ENCODE measurements at regions not wholly inside any gene's neighbourhood (a gene's known extent, or its start where the extent isn't known, plus 50 kb on each side); places are given as distances from the start of the nearest gene placed in this dataset.

DNA sequence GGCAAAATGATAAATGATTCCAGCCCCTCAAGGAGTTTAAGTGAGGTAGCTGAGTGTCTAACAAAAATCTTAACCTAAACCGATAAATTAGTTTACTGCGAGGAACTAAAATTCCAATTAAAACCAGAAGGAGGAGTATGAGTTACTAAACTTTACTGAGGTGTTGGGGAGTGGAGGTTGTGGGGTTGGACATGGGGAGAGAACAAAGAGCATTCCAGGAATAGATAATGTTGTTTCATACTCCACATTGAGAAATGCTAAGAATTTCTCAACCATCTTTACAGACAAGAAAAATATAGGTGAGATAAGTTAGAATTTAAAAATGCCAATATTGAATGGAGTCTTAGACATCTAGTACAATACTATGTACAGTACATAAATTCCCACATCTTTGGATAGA is 488.6 kb downstream of the METTL15 start:
- Histone ChIP-seq H2AFZ (ENCODE audit: low read depth, low read length) (no peak overlapping the region), H3K9me1 (replicated peaks; ENCODE audit: control insufficient read depth, extremely low read depth, insufficient read depth, low read length) (no peaks in the 10 kb centered on the region), H3K9ac (replicated peaks; ENCODE audit: extremely low read depth, insufficient read depth, low read length) (no peak overlapping the region), H3K27me3 (ENCODE audit: control insufficient read depth in 2 of 2, insufficient read depth in 2 of 2, low read length in 2 of 2) (no peaks in the 10 kb centered on the region), H4K20me1 (replicated peaks; ENCODE audit: control insufficient read depth, extremely low read depth, insufficient read depth, low read length) (no peaks in the 10 kb centered on the region), H3K27ac (ENCODE audit: insufficient read depth, low read depth, low read length) (no peak overlapping the region), H3K36me3 (ENCODE audit: control insufficient read depth in 2 of 2, extremely low read depth in 1 of 2, insufficient read depth in 2 of 2, low read length in 2 of 2) (no peaks in the 10 kb centered on the region), H3K4me2 (ENCODE audit: insufficient read depth, low read length) (no peak overlapping the region), H3K79me2 (ENCODE audit: control insufficient read depth, insufficient read depth, low read length) (no peaks in the 10 kb centered on the region), H3K4me1 (ENCODE audit: control insufficient read depth, extremely low read depth, insufficient read depth, low read length) (no peaks in the 10 kb centered on the region), H3K4me3 (replicated peaks in 1 of 3; ENCODE audit: insufficient read depth in 1 of 3, low read depth in 1 of 3, low read length in 3 of 3) (no peak overlapping the region), H3K9me3 (replicated peaks; ENCODE audit: control insufficient read depth, insufficient read depth, low read length) (no peaks in the 10 kb centered on the region)
- TF ChIP-seq FOS (IDR thresholded peaks at IDR 0.05; ENCODE audit: borderline replicate concordance, insufficient read depth, low read length) = no peak
- TF ChIP-seq POLR2AphosphoS5 (IDR thresholded peaks at IDR 0.05; ENCODE audit: insufficient read depth, low read depth, low read length) = no peak
- TF ChIP-seq, protein P1, sequence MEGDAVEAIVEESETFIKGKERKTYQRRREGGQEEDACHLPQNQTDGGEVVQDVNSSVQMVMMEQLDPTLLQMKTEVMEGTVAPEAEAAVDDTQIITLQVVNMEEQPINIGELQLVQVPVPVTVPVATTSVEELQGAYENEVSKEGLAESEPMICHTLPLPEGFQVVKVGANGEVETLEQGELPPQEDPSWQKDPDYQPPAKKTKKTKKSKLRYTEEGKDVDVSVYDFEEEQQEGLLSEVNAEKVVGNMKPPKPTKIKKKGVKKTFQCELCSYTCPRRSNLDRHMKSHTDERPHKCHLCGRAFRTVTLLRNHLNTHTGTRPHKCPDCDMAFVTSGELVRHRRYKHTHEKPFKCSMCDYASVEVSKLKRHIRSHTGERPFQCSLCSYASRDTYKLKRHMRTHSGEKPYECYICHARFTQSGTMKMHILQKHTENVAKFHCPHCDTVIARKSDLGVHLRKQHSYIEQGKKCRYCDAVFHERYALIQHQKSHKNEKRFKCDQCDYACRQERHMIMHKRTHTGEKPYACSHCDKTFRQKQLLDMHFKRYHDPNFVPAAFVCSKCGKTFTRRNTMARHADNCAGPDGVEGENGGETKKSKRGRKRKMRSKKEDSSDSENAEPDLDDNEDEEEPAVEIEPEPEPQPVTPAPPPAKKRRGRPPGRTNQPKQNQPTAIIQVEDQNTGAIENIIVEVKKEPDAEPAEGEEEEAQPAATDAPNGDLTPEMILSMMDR (IDR thresholded peaks at IDR 0.05; ENCODE audit: extremely low read depth in 1 of 2, insufficient read depth in 1 of 2, low read depth in 1 of 2, low read length in 2 of 2) = no peak
- TF ChIP-seq, protein P2, sequence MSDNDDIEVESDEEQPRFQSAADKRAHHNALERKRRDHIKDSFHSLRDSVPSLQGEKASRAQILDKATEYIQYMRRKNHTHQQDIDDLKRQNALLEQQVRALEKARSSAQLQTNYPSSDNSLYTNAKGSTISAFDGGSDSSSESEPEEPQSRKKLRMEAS (IDR thresholded peaks at IDR 0.05; ENCODE audit: insufficient read depth, insufficient read length) = no peak
- no peak for TF ChIP-seq POLR2A (IDR thresholded peaks at IDR 0.05; ENCODE audit: low read depth, low read length)
- TF ChIP-seq JUN (IDR thresholded peaks at IDR 0.05; ENCODE audit: borderline replicate concordance, insufficient read depth, insufficient read length, low read depth) = no peak
- TF ChIP-seq EZH2 (IDR thresholded peaks at IDR 0.05; ENCODE audit: borderline replicate concordance, low read depth, low read length, severe bottlenecking) = no peak
- TF ChIP-seq MYC (IDR thresholded peaks at IDR 0.05; ENCODE audit: low read depth, low read length) = no peak
- TF ChIP-seq GATA2 (IDR thresholded peaks at IDR 0.05; ENCODE audit: insufficient read depth, insufficient read length, low read depth, low read length) = no peak
- CTCF ChIA-PET = no interaction called here
- no TSS peak for BruUV-seq (replicated peaks)
- POLR2A ChIA-PET = interaction anchor here (0.7 kb wide), 1 partner anchor 16 kb away, joined by 3 read pairs; no protein-coding TSS in a partner anchor
- DNase-seq (ENCODE audit: low read depth, low spot score) (no peak), FAIRE-seq (no peak)
- intact Hi-C loops (cut with micrococcal nuclease) (no loop called here), dilution Hi-C loops (cut with MboI; ENCODE audit: extremely low pct_ligation_motif_present, low sequenced_read_pairs) (no loop called here)
